ENCODE measurements at regions not wholly inside any gene's neighbourhood (a gene's known extent, or its start where the extent isn't known, plus 50 kb on each side); places are given as distances from the start of the nearest gene placed in this dataset.

DNA sequence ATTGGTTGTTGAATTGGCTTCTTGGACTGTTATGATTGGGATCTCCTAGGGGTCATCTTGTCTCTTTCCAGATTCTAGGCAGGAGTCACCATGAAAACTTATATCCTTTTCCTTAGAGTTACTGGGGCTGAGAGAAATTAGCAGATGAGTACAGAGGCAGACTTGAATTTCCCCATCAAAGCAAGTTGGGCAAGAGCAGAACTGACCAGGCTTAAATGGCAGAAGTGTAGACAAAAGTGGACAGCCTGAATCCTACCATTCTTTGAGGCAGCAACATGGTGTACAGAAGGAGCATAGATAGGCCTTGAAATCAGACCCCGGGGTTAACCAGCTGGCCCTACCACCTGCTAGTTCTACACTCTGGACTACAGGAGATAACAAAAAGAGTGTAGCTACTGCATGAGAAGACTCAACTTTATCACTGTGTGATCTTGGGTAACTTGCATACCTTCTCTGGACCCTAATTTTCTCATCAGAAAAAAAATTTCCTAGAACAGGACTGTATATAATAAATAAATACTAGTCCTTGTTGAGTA lies 427.4 kb upstream of the CADM1 start:
- Histone ChIP-seq H3K4me3 (replicated peaks in 1 of 3; ENCODE audit: insufficient read depth in 1 of 3, low read depth in 2 of 3, low read length in 3 of 3) (no peak overlapping the region), H3K4me1 (ENCODE audit: insufficient read depth, low read length) (no peaks in the 10 kb centered on the region), H3K9me3 (ENCODE audit: low read length) (no peaks in the 10 kb centered on the region), H3K79me2 (ENCODE audit: insufficient read depth, low read length) (no peaks in the 10 kb centered on the region), H3K36me3 (replicated peaks in 1 of 2; ENCODE audit: control insufficient read depth in 1 of 2, insufficient read depth in 2 of 2, low read length in 2 of 2) (no peaks in the 10 kb centered on the region), H3K4me2 (ENCODE audit: low read depth, low read length) (no peak overlapping the region), H4K20me1 (ENCODE audit: insufficient read depth, low read length) (0 out of 2 replicates have a peak, but pooled peaks cover 2% of the 10 kb centered on the region), H2AFZ (ENCODE audit: low read length) (no peak overlapping the region), H3K9ac (ENCODE audit: insufficient read depth, low read depth, low read length) (no peak overlapping the region), H3K27me3 (ENCODE audit: control insufficient read depth in 1 of 2, insufficient read depth in 2 of 2, low read length in 2 of 2) (peaks cover 2 to 12% of the 10 kb centered on the region in 2 experiments; a peak in 4 of 5 replicates), H3K27ac (ENCODE audit: extremely low read length, insufficient read depth, low read length) (no peak overlapping the region)
- no TSS peak for BruUV-seq (replicated peaks)
- POLR2A ChIA-PET: no interaction called here
- FAIRE-seq: no peak
- in situ Hi-C loops (cut with HindIII; ENCODE audit: extremely low pct_ligation_motif_present, low pct_unique_long_range_greater_than_20kb) (no loop called here), intact Hi-C loops (cut with micrococcal nuclease; ENCODE audit: unreplicated experiment) (no loop called here)
- TF ChIP-seq ZNF205 (CRISPR knock-in tag; IDR thresholded peaks at IDR 0.05) (no peak), FOXC1 (CRISPR knock-in tag; IDR thresholded peaks at IDR 0.05; ENCODE audit: borderline replicate concordance) (no peak)
- CTCF ChIA-PET (ENCODE audit: low intra/inter-chr PET ratio, low total read pairs): no interaction called here
- 0% methylated on average over 1 of the region's 1 CpG for WGBS (ENCODE audit: low lambda C conversion rate)
- no peak for ATAC-seq
- no peak for DNase-seq (ENCODE audit: low spot score)

- no peak for DNase-seq (ENCODE audit: low spot score)
- Histone ChIP-seq H3K9ac (ENCODE audit: insufficient read depth, low read depth, low read length) (no peak overlapping the region), H3K79me2 (ENCODE audit: insufficient read depth, low read length) (no peaks in the 10 kb centered on the region), H3K4me2 (ENCODE audit: low read depth, low read length) (no peak overlapping the region), H3K4me1 (ENCODE audit: insufficient read depth, low read length) (no peaks in the 10 kb centered on the region), H2AFZ (ENCODE audit: low read length) (no peak overlapping the region), H3K4me3 (replicated peaks in 1 of 3; ENCODE audit: insufficient read depth in 1 of 3, low read depth in 2 of 3, low read length in 3 of 3) (no peak overlapping the region), H3K27ac (ENCODE audit: extremely low read length, insufficient read depth, low read length) (no peak overlapping the region), H3K27me3 (ENCODE audit: control insufficient read depth in 1 of 2, insufficient read depth in 2 of 2, low read length in 2 of 2) (peaks cover 2 to 12% of the 10 kb centered on the region in 2 experiments; a peak in 4 of 5 replicates), H4K20me1 (ENCODE audit: insufficient read depth, low read length) (0 out of 2 replicates have a peak, but pooled peaks cover 2% of the 10 kb centered on the region), H3K36me3 (replicated peaks in 1 of 2; ENCODE audit: control insufficient read depth in 1 of 2, insufficient read depth in 2 of 2, low read length in 2 of 2) (no peaks in the 10 kb centered on the region), H3K9me3 (ENCODE audit: low read length) (no peaks in the 10 kb centered on the region)
- no TSS peak for BruUV-seq (replicated peaks)
- TF ChIP-seq FOXP1 (IDR thresholded peaks at IDR 0.05): no peak
- no peak for TF ChIP-seq FOXP1 (CRISPR knock-in tag; IDR thresholded peaks at IDR 0.05)
- TF ChIP-seq MAFF (IDR thresholded peaks at IDR 0.05; ENCODE audit: low read depth, low read length): no peak
- ChIA-PET CTCF (ENCODE audit: low intra/inter-chr PET ratio, low total read pairs) (no interaction called here), POLR2A (no interaction called here)
- in situ Hi-C loops (cut with HindIII; ENCODE audit: extremely low pct_ligation_motif_present, low pct_unique_long_range_greater_than_20kb) (no loop called here), intact Hi-C loops (cut with micrococcal nuclease; ENCODE audit: unreplicated experiment) (no loop called here)
- ATAC-seq: no peak
- 29% methylated on average over 2 of the region's 3 CpGs for WGBS (ENCODE audit: low lambda C conversion rate)
- FAIRE-seq: no peak
Observed at GRCh38 chr11:115930886-115931547, 426.8 kb upstream of the CADM1 start.

All from HepG2 (cell line).